ENCODE measurements at regions not wholly inside any gene's neighbourhood (a gene's known extent, or its start where the extent isn't known, plus 50 kb on each side); places are given as distances from the start of the nearest gene placed in this dataset.

GRCh38 chr4:36010397-36010929 lies 233.9 kb downstream of the ARAP2 start:
- TF ChIP-seq CTCF (conservative IDR thresholded peaks at IDR 0.05; ENCODE audit: low read length) (no peak), EZH2phosphoT487 (IDR thresholded peaks at IDR 0.05; ENCODE audit: borderline replicate concordance, low read depth, low read length) (no peak)
